ENCODE measurements at regions not wholly inside any gene's neighbourhood (a gene's known extent, or its start where the extent isn't known, plus 50 kb on each side); places are given as distances from the start of the nearest gene placed in this dataset.

- Histone ChIP-seq H3K9me3 (ENCODE audit: control insufficient read depth, insufficient read depth, low read length) (no peaks in the 10 kb centered on the region), H3K36me3 (ENCODE audit: insufficient read depth, low read length) (no peaks in the 10 kb centered on the region), H3K9ac (ENCODE audit: low read depth, low read length) (no peak overlapping the region), H3K4me1 (ENCODE audit: insufficient read depth, low read length) (no peaks in the 10 kb centered on the region)
Measured at GRCh38 chr4:173929921-173930320, 353.5 kb downstream of the FBXO8 start.

DNA sequence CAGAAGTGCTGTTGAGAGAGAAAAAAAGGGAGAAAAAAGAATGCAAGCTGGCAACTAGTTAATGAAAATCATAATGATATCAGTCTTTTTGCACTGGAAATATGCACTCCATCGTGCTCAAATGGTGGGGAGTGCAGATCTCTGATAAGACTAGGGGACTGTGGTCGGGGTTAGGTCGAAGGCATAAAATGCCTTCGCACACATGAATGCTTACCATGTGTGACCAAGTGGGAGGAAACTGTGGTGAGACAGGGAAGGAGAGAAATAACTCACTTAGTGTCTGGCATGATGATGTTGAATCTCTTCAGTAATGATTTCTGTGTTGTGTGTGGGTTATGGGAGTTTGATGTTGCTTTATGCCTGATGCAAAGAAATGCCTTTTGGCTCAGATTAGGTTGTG is 358.9 kb downstream of the FBXO8 start:
- Histone ChIP-seq H3K9me3 (ENCODE audit: control insufficient read depth, insufficient read depth, low read length) (no peaks in the 10 kb centered on the region), H3K4me1 (ENCODE audit: insufficient read depth, low read length) (no peaks in the 10 kb centered on the region), H3K36me3 (ENCODE audit: insufficient read depth, low read length) (no peaks in the 10 kb centered on the region), H3K9ac (ENCODE audit: low read depth, low read length) (no peak overlapping the region)

DNA sequence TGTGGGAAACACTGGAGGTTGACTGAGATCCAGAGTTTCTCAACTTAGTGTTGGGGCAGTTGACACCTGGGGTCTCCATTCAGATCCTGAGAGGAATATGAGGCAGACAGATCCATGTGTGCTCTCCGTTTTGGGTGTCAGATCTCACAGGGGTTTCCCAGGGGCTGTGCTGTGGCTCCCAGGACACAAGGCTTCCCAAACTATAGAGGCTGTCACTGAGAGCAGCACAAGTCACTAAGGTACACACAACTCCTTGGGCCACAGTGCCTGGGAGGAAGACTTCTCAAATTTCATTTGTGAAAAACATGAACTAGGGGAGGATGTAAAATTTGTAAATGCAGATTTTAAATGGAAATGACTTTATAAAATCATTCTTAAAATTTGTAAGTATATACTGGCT is 363.6 kb downstream of the FBXO8 start:
- H3K9me3 ChIP-seq (ENCODE audit: control insufficient read depth, insufficient read depth, low read length) = no peaks in the 10 kb centered on the region
- peaks cover 7% of the 10 kb centered on the region; the same call in 1 of the 2 replicates for H3K4me1 ChIP-seq (ENCODE audit: insufficient read depth, low read length)
- no peak overlapping the region for H3K9ac ChIP-seq (ENCODE audit: low read depth, low read length)
- H3K36me3 ChIP-seq (ENCODE audit: insufficient read depth, low read length) = no peaks in the 10 kb centered on the region

GRCh38 chr4:173919196-173919595 is 364.3 kb downstream of the FBXO8 start:
- H3K9ac ChIP-seq (ENCODE audit: low read depth, low read length) = no peak overlapping the region
- no peaks in the 10 kb centered on the region for H3K9me3 ChIP-seq (ENCODE audit: control insufficient read depth, insufficient read depth, low read length)
- H3K4me1 ChIP-seq (ENCODE audit: insufficient read depth, low read length) = peaks cover 7% of the 10 kb centered on the region; the same call in 1 of the 2 replicates
- no peaks in the 10 kb centered on the region for H3K36me3 ChIP-seq (ENCODE audit: insufficient read depth, low read length)

- Histone ChIP-seq H3K9ac (ENCODE audit: low read depth, low read length) (no peak overlapping the region), H3K36me3 (ENCODE audit: insufficient read depth, low read length) (no peaks in the 10 kb centered on the region), H3K4me1 (ENCODE audit: insufficient read depth, low read length) (peaks cover 7% of the 10 kb centered on the region; the same call in 1 of the 2 replicates), H3K9me3 (ENCODE audit: control insufficient read depth, insufficient read depth, low read length) (no peaks in the 10 kb centered on the region)
Measured at GRCh38 chr4:173917255-173917960, 366.1 kb downstream of the FBXO8 start.

DNA sequence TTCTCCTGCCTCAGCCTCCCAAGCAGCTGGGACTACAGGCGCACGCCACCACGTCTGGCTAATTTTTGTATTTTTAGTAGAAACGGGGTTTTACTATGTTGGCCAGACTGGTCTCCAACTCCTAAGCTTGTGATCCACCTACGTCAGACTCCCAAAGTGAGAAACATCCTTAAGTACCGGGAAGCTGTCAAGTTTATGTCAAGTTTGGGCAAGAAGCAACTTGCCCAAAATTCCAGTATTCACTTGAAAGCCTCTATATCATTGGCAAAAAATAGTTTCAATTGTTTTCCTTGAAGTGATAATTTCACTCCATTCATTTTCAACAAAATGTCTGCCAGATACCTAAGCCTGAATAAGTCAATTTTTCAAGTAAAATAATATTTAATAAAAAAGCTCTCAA is 370.0 kb downstream of the FBXO8 start:
- Histone ChIP-seq H3K4me1 (ENCODE audit: insufficient read depth, low read length) (peaks cover 7% of the 10 kb centered on the region; the same call in 1 of the 2 replicates), H3K9me3 (ENCODE audit: control insufficient read depth, insufficient read depth, low read length) (no peaks in the 10 kb centered on the region), H3K9ac (ENCODE audit: low read depth, low read length) (no peak overlapping the region), H3K36me3 (ENCODE audit: insufficient read depth, low read length) (no peaks in the 10 kb centered on the region)

DNA sequence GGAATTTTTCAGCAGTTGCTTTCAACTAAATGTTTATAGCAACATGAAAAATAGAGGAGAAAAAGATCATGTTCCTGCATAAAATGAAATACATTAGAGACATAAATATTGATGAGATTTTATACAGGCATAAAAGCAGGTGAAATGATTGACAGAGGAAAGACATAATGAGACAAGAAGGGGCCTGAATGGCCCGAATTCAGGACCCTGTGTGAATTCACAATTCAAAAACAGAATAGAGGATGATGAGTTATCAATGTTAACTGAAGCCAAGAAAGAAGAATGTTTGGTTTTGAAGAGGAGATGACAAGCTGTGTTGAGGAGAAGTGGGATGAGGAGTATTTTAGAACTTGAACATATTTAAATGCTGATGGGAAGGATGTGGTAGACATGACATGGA is 371.1 kb downstream of the FBXO8 start:
- Histone ChIP-seq H3K9me3 (ENCODE audit: control insufficient read depth, insufficient read depth, low read length) (no peaks in the 10 kb centered on the region), H3K9ac (ENCODE audit: low read depth, low read length) (no peak overlapping the region), H3K4me1 (ENCODE audit: insufficient read depth, low read length) (peaks cover 5% of the 10 kb centered on the region; the same call in 1 of the 2 replicates), H3K36me3 (ENCODE audit: insufficient read depth, low read length) (no peaks in the 10 kb centered on the region)

GRCh38 chr4:173910891-173911290 is 372.6 kb downstream of the FBXO8 start:
- Histone ChIP-seq H3K9me3 (ENCODE audit: control insufficient read depth, insufficient read depth, low read length) (no peaks in the 10 kb centered on the region), H3K9ac (ENCODE audit: low read depth, low read length) (no peak overlapping the region), H3K36me3 (ENCODE audit: insufficient read depth, low read length) (no peaks in the 10 kb centered on the region), H3K4me1 (ENCODE audit: insufficient read depth, low read length) (no peaks in the 10 kb centered on the region)

DNA sequence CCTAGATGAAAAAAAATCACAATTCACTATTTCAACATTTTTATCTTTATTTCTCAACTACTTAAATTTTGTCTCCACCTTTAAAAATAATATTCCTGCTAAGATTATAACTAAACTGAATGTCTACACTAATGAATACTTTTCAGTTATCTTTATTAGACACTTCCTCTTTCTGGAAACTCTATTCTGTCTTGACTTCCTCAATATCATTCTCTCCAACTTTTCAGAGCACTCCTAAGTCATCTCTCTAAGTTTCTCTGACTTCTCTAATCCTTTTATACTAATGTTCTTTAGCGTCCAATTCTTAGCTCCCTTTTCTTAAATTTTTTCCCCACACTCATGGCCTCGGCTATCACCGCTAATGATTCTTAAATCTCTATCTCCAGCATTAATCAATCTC is 374.2 kb downstream of the FBXO8 start:
- H3K9ac ChIP-seq (ENCODE audit: low read depth, low read length) = no peak overlapping the region
- H3K9me3 ChIP-seq (ENCODE audit: control insufficient read depth, insufficient read depth, low read length) = no peaks in the 10 kb centered on the region
- no peaks in the 10 kb centered on the region for H3K4me1 ChIP-seq (ENCODE audit: insufficient read depth, low read length)
- no peaks in the 10 kb centered on the region for H3K36me3 ChIP-seq (ENCODE audit: insufficient read depth, low read length)

- Histone ChIP-seq H3K9me3 (ENCODE audit: control insufficient read depth, insufficient read depth, low read length) (no peaks in the 10 kb centered on the region), H3K36me3 (ENCODE audit: insufficient read depth, low read length) (no peaks in the 10 kb centered on the region), H3K4me1 (ENCODE audit: insufficient read depth, low read length) (no peaks in the 10 kb centered on the region), H3K9ac (ENCODE audit: low read depth, low read length) (no peak overlapping the region)
Measured at GRCh38 chr4:173899813-173900212, 369.8 kb upstream of the HAND2 start.

DNA sequence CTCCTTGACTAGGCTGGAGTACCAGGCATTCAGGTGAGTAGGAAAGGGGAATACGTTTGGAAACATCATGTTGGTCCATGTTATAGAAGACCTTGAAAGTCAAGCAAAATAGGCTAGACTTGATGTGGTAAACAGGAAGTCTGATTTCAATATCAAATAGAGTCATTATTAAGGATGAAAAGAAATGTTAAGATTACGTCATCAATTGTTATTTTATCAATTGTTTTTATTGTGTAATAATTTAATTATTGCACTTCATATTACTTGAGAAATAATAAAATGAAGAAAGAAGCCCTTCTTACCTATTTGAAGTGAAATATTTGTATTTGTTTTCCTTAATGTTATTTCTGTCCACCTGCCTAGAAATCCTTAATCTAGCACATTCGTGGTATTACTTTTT is 361.0 kb upstream of the HAND2 start:
- H3K9ac ChIP-seq (ENCODE audit: low read depth, low read length) = no peak overlapping the region
- H3K4me1 ChIP-seq (ENCODE audit: insufficient read depth, low read length) = no peaks in the 10 kb centered on the region
- H3K36me3 ChIP-seq (ENCODE audit: insufficient read depth, low read length) = no peaks in the 10 kb centered on the region
- H3K9me3 ChIP-seq (ENCODE audit: control insufficient read depth, insufficient read depth, low read length) = no peaks in the 10 kb centered on the region; the same call in 1 of the 2 replicates

DNA sequence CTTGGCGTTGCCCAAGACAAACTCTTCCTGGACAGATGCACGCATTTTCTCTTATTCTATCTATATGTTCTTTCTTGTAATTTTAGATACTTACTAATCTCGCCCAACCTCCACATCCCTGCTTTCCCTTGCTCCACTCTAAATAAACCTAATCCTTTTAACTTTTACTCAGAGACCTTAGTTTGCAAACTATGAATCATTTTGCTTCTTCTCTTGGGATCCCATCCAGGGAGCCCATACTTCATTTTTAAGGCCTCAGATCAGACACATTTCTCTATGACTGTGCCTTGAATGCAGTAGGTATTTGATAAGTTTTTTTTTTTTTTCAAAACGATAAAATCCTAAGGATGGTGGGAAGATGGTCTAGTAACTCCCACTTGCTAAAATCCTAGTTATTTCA is 353.8 kb upstream of the HAND2 start:
- no peaks in the 10 kb centered on the region for H3K4me1 ChIP-seq (ENCODE audit: insufficient read depth, low read length)
- H3K9me3 ChIP-seq (ENCODE audit: control insufficient read depth, insufficient read depth, low read length) = no peaks in the 10 kb centered on the region

DNA sequence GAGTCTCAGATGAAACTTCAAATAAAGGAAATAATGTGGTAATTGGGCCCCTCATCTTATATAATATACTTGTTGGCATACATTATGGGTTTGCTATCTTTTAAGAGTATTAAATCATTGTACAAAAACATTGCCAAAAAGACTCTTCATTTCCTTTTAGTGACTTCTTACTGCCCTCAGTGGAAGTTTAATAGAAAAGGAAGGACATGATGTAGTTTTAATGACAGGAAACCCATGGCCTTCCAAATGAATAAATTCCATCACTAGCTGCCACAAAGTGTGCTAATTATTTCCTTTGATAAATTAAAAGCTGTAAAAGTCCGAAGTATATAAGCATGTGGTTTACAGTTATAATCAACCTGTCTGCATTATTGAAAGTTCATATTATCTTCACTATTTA is 350.9 kb upstream of the HAND2 start:
- no peaks in the 10 kb centered on the region for H3K4me1 ChIP-seq (ENCODE audit: insufficient read depth, low read length)
- no peaks in the 10 kb centered on the region for H3K36me3 ChIP-seq (ENCODE audit: insufficient read depth, low read length)
- H3K9me3 ChIP-seq (ENCODE audit: control insufficient read depth, insufficient read depth, low read length) = no peaks in the 10 kb centered on the region
- no peak overlapping the region for H3K9ac ChIP-seq (ENCODE audit: low read depth, low read length)

More for the DNA sequence above, 353.8 kb upstream of the HAND2 start:
- no peaks in the 10 kb centered on the region for H3K36me3 ChIP-seq (ENCODE audit: insufficient read depth, low read length)
- no peak overlapping the region for H3K9ac ChIP-seq (ENCODE audit: low read depth, low read length)

DNA sequence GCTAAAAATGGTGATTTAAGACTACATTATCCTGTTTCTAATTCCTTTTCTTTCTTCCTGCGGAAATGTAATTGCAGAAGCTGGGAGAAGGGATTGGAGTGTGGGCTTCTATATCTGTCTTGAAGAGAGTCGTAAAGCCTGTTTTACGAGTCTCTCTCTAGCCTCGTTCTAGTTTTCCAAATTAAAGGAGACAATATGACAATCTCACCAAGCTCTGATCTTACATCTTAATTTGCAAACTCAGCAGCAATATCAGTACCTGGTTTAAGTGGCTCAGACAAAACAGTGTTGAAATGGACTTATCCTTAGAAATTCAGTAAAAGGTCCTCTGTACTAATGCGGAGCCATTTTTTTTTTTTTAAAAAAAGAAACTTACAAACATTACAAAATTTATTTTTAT is 349.5 kb upstream of the HAND2 start:
- no peaks in the 10 kb centered on the region for H3K4me1 ChIP-seq (ENCODE audit: insufficient read depth, low read length)

DNA sequence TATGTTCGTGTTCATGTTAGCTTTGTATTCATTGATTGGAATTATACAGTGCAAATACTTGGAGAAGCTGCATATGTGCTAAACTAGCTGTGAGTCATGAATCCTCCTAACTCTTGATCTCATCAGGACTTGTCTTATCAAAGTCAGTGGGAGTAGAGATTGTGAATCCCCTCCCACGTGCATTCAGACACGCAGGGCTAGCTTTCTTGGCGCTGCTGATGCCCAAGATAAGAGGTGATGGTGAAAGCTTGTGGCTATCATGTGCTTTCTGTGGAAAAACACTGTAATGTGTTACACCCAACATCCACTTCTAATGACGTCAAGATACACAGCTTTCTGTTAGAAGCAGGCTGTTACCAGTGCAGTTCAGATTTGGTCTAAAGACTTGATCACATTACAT is 348.7 kb upstream of the HAND2 start:
- Histone ChIP-seq H3K9ac (ENCODE audit: low read depth, low read length) (no peak overlapping the region), H3K36me3 (ENCODE audit: insufficient read depth, low read length) (no peaks in the 10 kb centered on the region), H3K4me1 (ENCODE audit: insufficient read depth, low read length) (no peaks in the 10 kb centered on the region), H3K9me3 (ENCODE audit: control insufficient read depth, insufficient read depth, low read length) (no peaks in the 10 kb centered on the region)

More for the DNA sequence above, 349.5 kb upstream of the HAND2 start:
- Histone ChIP-seq H3K9me3 (ENCODE audit: control insufficient read depth, insufficient read depth, low read length) (no peaks in the 10 kb centered on the region), H3K9ac (ENCODE audit: low read depth, low read length) (no peak overlapping the region), H3K36me3 (ENCODE audit: insufficient read depth, low read length) (no peaks in the 10 kb centered on the region)

Data from ES-I3 (cell line).